ENCODE measurements at regions not wholly inside any gene's neighbourhood (a gene's known extent, or its start where the extent isn't known, plus 50 kb on each side); places are given as distances from the start of the nearest gene placed in this dataset.

GRCh38 chr9:107970726-107971125 lies 481.2 kb upstream of the KLF4 start:
- H3K4me3 ChIP-seq (replicated peaks in 1 of 2; ENCODE audit: low read depth in 1 of 2, low read length in 2 of 2): no peak overlapping the region
- H2AFZ ChIP-seq (ENCODE audit: low read depth, low read length, poor library complexity, severe bottlenecking): no peak overlapping the region
- TF ChIP-seq CTCF (IDR thresholded peaks at IDR 0.05 in 2 of 3, conservative IDR thresholded peaks at IDR 0.05 in 1 of 3; ENCODE audit: borderline replicate concordance in 1 of 3, insufficient read depth in 1 of 3, low read depth in 2 of 3, low read length in 2 of 3): no peak
- TF ChIP-seq ATF3 (IDR thresholded peaks at IDR 0.05): no peak
- no peak for TF ChIP-seq EZH2 (IDR thresholded peaks at IDR 0.05)
- no peak for TF ChIP-seq EZH2phosphoT487 (IDR thresholded peaks at IDR 0.05; ENCODE audit: borderline replicate concordance)
- TF ChIP-seq SIN3A (IDR thresholded peaks at IDR 0.05; ENCODE audit: low read depth): no peak
- TF ChIP-seq, protein P1, sequence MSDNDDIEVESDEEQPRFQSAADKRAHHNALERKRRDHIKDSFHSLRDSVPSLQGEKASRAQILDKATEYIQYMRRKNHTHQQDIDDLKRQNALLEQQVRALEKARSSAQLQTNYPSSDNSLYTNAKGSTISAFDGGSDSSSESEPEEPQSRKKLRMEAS (IDR thresholded peaks at IDR 0.05): no peak
- TF ChIP-seq ELF1 (IDR thresholded peaks at IDR 0.05; ENCODE audit: borderline replicate concordance, low read depth): no peak
- TF ChIP-seq YY1 (IDR thresholded peaks at IDR 0.05; ENCODE audit: extremely low read depth, insufficient replicate concordance, low read depth, low read length): no peak
- no peak for TF ChIP-seq REST (IDR thresholded peaks at IDR 0.05; ENCODE audit: low read depth)
- no peak for TF ChIP-seq TCF7L2 (IDR thresholded peaks at IDR 0.05; ENCODE audit: borderline replicate concordance, extremely low read depth, insufficient read depth, insufficient read length)
- TF ChIP-seq SP1 (IDR thresholded peaks at IDR 0.05; ENCODE audit: low read depth): no peak
- TF ChIP-seq ZFX (IDR thresholded peaks at IDR 0.05): no peak
- TF ChIP-seq EGR1 (IDR thresholded peaks at IDR 0.05; ENCODE audit: low read depth): no peak
- no peak for TF ChIP-seq FOSL1 (IDR thresholded peaks at IDR 0.05; ENCODE audit: low read depth)
- no peak for TF ChIP-seq POLR2A (IDR thresholded peaks at IDR 0.05; ENCODE audit: borderline replicate concordance, extremely low read depth, insufficient read depth, insufficient read length)
- TF ChIP-seq SRF (IDR thresholded peaks at IDR 0.05; ENCODE audit: low read depth): no peak
- intact Hi-C loops (cut with micrococcal nuclease): no loop called here
- H3K9me2 ChIP-seq (ENCODE audit: insufficient read depth): no peaks in the 10 kb centered on the region
- no peak for ATAC-seq
- ChIA-PET CTCF (no interaction called here), RAD21 (ENCODE audit: low non-redundant PET in 1 of 2, low total read pairs in 2 of 2, uncharacterized antibody in 2 of 2, unreplicated experiment in 2 of 2) (no interaction called here), POLR2A (no interaction called here)
- DNase-seq (ENCODE audit: low read depth, low spot score): no peak
- H3K27ac ChIP-seq (ENCODE audit: low read depth, low read length): no peak overlapping the region
- no peaks in the 10 kb centered on the region for H3K9me3 ChIP-seq (ENCODE audit: control insufficient read depth in 1 of 2, insufficient read depth in 1 of 2, low read depth in 1 of 2, low read length in 2 of 2)
- H4K20me1 ChIP-seq (ENCODE audit: insufficient read depth): no peaks in the 10 kb centered on the region
- no peak overlapping the region for H3K9ac ChIP-seq (ENCODE audit: low read length)
- H3K4me2 ChIP-seq (ENCODE audit: low read length): no peak overlapping the region
- H3K79me2 ChIP-seq (ENCODE audit: insufficient read depth, low read length): no peaks in the 10 kb centered on the region
- H3K27me3 ChIP-seq (ENCODE audit: insufficient read depth, low read length): no peaks in the 10 kb centered on the region
- no TSS peak for BruUV-seq (replicated peaks)
- no peaks in the 10 kb centered on the region for H3K36me3 ChIP-seq (ENCODE audit: control insufficient read depth in 1 of 2, insufficient read depth in 2 of 2, low read length in 2 of 2)
- no peaks in the 10 kb centered on the region for H3K4me1 ChIP-seq (ENCODE audit: control insufficient read depth in 1 of 2, insufficient read depth in 2 of 2, low read length in 2 of 2)

Data from HCT116 (cell line).